Keratinocyte (primary cell): ENCODE measurements at regions not wholly inside any gene's neighbourhood (a gene's known extent, or its start where the extent isn't known, plus 50 kb on each side); places are given as distances from the start of the nearest gene placed in this dataset.

Source experiments
- CTCF ChIP-seq, 3 experiments: IDR thresholded peaks in 1 of 3; conservative IDR thresholded peaks in 1 of 3; optimal IDR thresholded peaks in 1 of 3; 2 replicates in 2 of 3; 3 replicates in 1 of 3; pipeline versions ENCODE3 to v1.5.1; 2011; ENCODE audit warnings: low read length in 3 of 3, mild to moderate bottlenecking in 3 of 3, moderate library complexity in 2 of 3, control low read depth in 1 of 3, inconsistent platforms in 1 of 3; ENCODE audit not compliant: insufficient read depth in 2 of 3; ENCODE audit errors: extremely low read depth in 1 of 3
- EZH2 ChIP-seq: IDR thresholded peaks from one replicate; pipeline ENCODE4 v1.6.1; 2012; ENCODE audit warnings: inconsistent platforms, mild to moderate bottlenecking, low read length, moderate library complexity

DNA sequence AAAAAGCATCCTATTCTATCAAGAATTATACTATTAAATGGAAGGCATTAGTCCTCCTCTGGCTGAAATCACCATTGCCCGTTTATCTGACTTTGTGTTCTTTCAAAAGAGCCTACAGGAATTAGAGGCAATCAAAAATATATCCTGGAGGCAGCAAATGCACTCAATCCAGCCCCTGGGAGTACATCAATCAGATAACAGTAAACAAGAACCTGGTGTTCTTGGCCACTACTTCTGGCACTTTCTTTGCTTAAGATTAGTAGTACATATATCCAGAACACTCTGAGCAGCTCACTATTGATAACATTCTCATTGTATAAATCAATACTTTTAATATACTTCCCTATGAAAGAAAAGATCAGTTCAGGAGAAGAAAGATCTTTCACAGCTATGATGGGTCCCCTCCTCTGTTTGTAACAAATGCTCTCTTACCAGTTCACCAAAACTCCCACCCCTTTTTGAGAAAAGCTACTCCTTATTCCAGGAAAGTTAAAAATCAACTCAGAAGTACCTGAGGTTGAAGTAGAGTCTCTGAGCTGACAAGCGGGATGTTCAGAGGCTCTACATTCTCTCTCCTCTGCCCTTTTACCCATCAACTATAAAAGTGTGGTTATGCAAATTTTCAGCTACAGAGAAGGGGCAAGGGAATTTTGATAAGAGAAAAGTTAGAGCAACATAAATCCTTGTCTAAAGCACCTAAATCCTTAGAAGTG lies 176.0 kb downstream of the COX18 start:
- TF ChIP-seq CTCF (optimal IDR thresholded peaks at IDR 0.05 in 1 of 3, IDR thresholded peaks at IDR 0.05 in 1 of 3, conservative IDR thresholded peaks at IDR 0.05 in 1 of 3; ENCODE audit: extremely low read depth in 1 of 3, insufficient read depth in 2 of 3, low read length in 3 of 3) (no peak), EZH2 (no peak)
